ENCODE measurements at regions not wholly inside any gene's neighbourhood (a gene's known extent, or its start where the extent isn't known, plus 50 kb on each side); places are given as distances from the start of the nearest gene placed in this dataset.
"Not testable (repeated sequence)": the region's sequence is repeated elsewhere in the genome, so short reads cannot be mapped to it uniquely, and the experiment has no call there.

DNA sequence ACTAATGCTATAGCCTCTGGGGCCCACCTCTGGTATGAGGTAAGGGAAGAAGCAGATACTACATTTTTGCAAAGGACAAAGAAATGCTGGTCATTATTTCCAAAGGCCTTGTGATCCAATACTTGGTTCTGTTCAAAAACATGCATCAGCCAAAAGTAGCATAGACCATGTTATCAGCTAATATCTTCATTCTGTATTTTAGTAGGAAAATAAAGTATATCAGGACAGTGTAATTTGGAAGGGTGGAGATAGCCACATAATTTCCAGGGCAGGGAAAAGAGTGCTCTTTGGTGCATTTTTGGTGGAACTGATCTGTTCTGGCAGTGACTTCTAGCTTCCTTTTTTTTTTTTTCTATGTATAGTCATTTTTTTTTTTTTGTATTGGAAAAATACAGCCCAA is 258.0 kb upstream of the SOX4 start:
- no peak for DNase-seq

DNA sequence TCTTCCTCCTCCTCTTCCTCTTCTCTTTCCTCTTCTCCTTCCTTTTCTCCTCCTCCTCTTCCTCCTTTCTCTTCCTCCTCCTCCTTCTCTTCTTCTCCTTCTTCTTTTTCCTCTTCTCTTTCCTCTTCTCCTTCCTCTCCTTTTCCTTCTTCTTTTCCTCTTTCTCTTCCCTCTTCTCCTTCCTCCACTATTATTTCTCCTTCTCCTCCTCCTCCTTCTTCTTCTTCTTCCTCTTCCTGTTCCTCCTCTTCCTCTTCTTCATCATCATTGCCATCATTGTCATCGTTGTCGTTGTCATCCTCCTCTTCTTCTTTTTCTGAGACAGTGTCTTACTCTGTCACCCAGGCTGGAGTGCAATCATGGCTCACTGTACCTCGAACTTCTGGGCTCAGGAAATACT is 256.3 kb upstream of the SOX4 start:
- DNase-seq: no peak

DNA sequence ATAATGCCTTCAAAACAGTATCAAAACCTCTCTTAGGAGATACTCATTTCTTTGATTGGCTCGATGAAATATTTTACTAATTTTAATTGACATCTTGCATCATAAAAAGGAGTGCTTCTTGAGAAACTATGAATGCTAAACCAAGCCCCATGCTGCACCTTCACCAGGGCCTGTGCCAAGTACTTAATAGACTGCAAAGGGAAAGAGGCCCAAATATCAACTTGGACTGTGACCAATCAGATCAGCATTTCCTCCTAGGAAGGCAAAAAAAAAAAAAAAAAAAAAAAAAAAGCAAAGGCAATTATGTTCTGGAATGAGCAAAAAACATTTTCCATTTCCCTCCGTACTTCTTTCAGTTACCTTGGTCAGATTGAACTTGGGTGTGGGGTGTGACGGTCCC is 253.0 kb upstream of the SOX4 start:
- DNase-seq: no peak

DNA sequence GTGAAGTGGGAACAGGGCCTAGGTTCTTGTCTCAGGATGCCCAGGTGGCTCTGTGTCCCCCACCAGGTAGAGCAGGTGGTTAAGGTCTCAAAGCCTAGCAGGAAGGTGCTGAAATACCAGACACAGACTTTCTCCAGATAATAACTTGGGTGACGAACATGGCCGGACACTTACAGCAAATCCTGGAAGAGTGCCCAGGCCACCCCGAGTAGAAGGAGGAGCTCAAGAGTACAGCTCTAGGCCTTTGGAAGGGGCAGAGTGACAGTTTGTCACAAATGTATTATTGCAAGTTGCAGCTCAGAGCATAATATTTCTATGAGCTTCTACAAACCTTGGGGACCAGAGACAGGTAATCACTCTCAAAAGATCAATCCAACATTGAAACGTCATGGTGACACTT is 251.6 kb upstream of the SOX4 start:
- DNase-seq: no peak

DNA sequence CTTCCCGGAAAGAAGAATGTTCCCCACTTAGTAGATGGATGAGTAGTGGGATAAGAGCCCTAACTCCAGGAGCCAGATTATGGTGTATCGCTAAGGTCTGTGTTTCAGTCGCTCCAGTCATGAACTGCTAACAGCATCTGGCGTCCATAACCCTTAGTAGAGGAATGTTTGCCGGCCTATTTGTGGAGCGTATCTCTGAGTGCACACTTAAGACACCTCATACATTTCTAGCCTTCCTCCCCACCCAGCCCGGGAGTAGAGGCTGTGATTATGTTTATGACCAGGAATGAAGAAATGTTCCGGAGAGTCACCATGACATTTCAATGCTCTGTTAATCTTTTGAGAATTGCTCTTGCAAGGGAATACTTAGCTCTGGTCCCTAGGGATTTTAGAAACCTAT is 251.1 kb upstream of the SOX4 start:
- no peak for DNase-seq

DNA sequence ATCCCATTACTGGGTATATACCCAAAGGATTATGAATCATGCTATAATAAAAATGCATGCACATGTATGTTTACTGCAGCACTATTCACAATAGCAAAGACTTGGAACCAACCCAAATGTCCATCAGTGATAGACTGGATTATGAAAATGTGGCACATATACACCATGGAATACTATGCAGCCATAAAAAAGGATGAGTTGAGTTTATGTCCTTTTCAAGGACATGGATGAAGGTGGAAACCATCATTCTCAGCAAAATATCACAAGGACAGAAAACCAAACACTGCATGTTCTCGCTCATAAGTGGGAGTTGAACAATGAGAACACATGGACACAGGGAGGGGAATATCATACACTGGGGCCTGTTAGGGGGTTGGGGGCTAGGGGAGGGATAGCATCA is 247.8 kb upstream of the SOX4 start:
- DNase-seq: not testable (repeated sequence)

DNA sequence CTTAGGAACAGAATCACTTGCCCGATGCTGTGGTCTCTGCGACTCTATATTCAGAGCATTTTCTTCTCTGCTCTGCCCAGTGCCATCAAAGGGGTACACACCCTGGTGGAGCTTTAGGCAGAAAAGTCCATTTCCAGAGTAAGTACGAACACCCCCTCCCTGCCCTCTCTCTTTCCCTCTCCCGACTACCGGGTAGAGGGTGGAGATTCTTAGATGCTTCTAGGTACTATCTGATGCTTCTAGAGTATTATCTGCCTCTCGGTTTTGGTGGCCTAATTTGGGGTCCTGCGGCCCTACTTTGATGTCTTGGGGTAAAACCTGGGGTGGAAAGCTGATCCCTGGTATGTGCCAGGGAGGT is 245.4 kb upstream of the SOX4 start:
- no peak for DNase-seq

DNA sequence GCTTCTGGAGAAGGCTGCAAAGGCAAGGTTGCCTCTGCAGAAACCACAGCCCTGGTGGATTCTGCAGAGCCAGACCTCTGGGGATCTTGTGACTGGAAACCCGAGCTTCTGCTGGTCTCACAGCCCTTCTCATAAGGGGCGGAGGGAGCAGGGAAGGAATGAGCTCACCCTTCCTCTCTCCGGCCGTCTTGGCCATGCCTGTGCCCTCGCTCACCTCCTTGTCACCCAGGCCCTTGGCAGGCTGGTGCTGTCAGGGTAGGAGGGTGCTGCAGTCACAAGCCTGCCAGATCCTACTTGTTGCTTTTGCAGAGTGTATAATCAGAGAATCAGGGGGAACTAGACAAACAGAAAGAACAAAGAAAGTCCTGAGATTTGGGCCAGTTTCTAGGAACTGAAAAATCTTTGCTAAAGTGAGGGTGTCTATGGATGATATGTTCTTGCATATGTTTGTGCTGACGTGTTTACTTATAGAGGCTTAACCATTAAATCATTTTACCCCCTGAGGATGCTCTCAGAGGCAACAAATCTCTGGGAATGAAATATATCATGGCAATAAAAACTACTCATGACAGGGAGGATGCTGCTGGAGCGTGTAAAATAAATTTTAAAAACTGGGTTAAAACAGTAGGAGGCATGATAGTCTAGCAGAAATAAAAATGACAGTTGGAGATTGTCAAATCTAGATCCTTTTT is 244.9 kb upstream of the SOX4 start:
- peak; percentile 73 for DNase-seq

DNA sequence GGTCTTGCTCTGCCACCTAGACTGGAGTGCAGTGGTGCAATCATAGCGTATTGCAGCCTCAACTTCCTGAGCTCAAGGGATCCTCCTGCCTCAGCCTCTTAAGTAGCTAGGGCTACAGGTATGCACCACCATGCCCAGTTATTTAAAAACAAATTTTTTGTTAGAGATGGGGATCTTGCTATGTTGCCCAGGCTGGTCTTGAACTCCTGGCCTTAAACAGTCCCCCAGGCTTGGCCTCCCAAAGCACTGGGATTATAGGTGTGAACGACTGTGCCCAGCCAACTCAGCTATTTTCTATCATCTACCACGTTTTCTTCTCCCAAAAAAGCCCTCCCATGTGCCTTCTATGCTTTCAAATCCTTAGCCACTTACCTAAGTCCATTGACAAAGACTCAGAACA is 243.7 kb upstream of the SOX4 start:
- no peak for DNase-seq

DNA sequence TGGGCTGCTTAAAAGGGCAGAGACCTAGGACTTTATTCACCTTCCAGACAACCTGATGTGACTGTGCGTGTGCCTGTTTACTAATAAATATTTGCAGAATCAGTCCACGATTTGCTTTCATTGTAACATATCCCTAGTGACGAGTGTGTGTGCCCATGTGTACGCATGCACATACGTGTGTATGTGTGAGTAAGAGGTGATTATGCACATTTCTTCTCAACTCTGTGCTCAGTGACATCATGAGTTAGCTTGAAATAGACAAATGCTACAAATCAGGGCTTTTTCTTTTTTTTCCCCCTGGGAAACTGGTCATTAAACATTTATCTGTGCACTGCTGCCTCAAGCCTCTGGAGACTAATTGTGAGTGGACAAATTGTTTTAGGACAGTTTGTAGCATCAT is 242.6 kb upstream of the SOX4 start:
- no peak for DNase-seq

DNA sequence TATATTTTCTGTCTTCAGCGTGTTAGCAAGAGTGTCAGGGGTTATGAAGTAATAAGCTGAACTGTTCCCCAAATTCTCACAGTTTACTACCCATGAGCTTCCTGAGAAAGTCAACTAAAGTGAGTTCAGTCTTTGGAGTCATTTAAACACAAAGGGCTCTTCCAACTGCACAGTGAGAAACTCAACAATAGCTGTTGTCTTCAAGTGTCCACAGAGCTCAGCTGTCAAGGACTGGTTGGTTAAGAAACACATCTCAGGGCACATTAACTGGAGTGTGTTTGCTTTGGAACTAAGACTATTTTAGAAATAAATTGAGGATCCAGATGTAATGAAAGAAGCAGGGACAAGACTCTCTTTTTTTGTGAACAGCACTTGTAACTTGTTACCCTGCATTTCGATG is 241.4 kb upstream of the SOX4 start:
- no peak for DNase-seq

DNA sequence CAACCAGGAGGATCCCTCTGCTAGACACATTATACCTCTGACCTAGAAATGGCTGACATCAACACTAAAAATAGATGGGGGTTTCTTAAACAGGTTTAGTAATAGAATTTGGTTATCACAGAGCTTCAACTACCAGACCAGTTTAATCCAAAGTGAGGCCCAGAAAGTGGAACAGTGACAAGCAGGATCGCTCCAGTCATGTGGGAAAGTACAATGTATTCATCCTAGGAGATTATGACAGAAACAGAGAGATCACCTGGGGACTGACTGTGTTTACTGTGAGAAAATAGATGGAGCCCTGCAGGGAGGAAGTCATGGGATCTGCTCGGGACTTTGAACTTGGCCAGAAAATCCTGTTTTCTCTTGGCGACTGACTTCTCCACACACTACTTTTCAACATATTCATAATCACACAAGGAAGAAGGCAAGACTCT is 238.7 kb upstream of the SOX4 start:
- DNase-seq: no peak

DNA sequence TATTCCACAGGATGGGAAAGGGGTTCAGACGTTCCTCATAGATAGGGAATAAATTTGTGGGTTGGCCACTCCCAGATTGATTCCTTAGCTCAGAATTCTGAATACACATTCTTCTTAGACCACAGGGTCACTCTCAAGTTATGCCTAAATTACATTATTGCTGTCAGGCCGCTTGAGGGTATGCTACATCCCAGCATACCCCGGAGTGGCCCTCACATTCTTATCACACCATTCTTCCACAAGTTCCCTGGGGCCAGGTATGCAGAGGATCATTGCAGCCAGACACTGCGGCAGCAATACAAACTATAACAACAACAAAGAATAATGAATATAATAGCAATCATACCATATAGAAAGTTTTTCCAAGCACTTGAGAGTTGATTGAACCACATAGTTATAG is 237.9 kb upstream of the SOX4 start:
- DNase-seq: no peak

DNA sequence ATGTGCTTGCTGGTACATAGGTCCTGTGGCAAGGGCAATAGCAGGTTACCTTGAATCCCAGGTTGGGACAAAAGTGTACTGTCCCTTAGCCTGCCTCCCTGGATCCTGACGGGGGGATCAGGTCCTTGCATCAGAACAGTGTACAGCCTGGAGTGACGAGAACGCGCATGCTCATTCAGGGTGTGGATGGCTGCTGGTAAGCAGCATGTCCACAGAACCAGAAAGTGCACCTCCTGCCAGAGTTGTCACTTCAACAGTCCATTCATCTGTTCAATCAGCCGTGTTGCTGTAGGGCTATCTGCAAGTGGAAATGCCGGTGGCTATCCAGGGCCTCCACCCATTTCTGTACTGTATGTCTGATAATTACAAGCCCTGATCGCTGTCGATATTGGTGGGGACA is 236.3 kb upstream of the SOX4 start:
- no peak for DNase-seq

DNA sequence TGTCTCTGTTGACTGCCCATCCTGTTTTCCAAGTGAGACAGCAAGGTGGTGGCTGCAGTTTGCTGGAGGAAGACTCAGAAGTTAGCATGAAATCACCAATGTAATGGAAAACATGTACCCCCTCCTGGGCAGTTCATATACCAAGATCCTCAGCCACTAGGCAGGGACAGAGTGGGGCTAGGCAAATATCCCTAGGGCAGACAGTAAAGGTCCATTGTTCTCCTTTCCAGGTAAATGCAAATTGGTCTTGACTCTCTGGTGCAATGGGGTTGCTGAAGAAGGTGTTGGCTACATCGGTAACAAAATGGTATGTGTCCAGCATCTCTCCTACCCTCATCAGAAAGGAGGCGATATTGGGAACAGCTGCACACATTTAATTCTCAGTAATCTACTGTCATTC is 233.6 kb upstream of the SOX4 start:
- DNase-seq: no peak

DNA sequence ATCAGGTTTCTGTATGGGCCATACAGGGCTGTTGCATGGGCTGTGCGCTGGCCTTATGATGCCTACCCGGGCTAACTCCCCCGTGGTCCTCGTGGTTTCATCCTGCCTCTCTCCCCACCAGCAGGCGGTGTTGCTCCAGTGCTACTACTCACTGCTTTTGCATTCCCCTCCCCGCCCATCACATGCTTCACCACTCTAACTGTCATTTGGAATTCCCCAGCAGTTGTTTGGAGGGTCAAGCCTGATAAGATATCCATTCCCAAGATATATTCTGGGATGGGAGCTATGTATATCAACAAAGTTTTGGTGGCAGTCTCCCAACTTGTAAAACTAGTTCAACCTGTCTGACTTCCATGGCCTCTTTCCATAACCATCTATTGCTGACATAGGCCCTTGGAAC is 233.2 kb upstream of the SOX4 start:
- DNase-seq: no peak

DNA sequence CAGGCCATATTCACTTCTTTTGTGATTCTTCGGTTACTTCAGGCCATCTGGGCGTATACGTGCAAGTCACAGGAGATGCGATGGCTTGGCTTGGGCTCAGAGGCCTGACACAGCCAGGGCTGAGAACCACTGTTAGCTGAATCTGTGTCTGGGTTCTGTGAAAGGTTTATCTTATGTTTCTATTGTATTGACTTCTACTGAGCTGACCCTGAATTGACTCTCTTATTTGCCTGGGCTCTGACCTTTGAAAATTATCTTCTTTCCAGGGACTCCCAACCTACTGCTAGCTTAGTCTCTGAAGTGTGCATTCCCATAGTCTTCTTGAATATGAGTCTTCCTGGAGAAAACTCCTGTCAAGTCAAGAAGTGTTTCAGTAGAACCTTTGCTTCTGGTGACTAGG is 226.4 kb upstream of the SOX4 start:
- no peak for DNase-seq

DNA sequence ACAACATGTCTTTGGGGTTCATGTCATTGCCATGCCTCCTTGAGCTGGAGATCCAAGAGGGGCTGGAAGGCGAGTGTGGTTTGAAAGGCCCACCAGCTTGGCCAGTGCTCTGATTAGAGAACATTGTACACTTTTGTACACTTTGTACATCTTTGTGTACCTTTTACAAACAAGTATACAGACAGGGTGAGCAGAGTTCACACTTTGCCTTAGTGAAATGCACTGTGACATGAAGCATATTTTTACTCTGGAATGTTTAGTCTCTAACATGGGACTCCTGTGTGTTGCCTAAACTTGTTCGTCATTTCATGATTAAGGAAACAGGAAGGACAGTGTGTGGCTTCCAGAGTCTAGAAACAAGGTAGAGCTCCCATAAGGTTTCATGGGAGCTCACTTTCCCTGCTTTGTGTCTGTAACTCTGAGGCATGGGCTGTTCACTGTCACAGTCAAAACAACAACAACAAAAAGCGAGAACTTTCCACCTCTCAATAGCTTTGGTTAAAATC is 225.8 kb upstream of the SOX4 start:
- no peak for DNase-seq

DNA sequence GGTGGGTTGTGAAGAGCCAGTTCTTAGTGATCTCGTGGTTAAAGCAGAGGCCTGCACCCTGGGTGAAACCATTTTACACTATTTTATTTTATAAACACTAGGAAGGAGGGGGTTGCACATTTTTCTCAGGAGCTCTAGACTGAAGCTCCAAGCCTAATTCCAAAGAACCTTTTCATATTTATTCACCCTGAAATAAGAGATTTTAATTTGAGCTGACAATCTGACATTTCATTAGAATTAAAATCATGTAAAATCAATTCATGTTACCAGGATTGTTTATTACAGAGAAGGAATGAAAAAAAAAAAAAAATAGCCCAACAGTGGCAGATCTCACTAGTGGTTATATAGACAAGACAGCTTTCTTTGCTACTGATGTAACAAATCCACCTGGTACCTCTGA is 222.5 kb upstream of the SOX4 start:
- no peak for DNase-seq

DNA sequence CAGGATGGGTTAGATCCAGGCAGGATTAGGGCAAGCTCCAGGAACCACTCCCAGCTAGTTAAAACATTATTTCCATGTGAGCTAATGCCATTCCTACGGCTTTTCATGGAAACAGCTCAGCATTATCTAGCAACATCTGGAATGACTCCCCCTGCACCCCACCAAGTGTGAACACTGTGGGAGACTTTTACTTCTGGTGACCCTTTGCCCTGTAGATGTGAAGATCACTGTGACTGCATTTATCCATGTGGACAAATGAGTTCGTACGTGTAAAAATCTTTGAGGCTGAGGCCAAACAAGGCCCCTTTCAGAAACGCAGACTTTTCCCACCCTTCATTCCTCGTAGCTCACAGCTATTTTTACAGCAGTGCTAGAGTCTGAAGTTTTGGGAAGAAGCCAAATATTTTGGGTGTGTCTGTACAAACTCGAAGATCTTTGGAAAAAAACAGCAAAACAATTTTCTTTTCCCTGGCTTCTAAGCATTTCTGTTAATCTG is 221.8 kb upstream of the SOX4 start:
- peak; percentile 80 for DNase-seq

DNA sequence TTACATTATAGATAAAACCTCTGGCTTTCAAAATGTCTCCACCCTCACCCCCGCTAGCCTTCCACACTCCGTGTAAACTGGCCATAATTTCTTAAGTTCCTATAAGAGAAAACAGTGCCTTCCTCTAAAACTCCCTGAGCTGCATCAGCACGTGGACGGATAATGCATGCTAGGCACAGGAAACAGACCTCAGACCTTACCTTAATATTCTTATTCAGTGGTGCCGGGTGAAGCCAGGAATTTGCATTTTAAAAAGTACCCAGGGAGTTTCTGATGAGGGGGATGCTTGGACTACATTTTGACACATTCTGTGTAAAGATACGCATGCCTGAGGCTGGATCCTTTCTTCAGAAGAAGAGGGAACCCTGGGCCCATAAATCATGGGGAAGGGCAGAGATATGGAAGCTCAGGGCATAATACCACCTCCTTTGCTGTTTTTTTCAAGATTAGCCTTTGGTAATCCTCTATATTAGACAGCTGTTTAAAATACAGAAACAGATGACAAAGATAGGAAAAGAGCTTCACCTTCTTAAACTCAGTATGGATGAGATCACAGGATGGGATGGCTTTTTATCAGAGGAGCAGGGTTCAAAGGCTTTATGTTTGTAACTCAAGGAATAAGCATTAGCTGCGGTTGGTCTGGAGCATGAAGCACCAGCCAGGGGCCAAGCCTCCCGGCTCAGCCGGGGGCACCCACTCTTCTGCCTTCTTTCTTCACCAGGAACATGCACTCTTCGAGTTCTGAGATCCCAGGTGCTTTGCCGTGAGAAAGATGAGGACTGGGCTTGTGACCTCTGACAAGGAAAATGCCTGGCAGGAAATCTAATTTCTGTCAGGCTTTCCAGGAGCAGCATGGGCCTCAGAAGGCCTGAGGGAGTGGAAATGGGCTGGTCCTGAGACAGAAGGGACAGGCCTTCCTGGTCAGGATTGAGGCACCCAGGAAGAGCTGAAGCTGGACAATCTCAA is 218.1 kb upstream of the SOX4 start:
- DNase-seq: no peak

DNA sequence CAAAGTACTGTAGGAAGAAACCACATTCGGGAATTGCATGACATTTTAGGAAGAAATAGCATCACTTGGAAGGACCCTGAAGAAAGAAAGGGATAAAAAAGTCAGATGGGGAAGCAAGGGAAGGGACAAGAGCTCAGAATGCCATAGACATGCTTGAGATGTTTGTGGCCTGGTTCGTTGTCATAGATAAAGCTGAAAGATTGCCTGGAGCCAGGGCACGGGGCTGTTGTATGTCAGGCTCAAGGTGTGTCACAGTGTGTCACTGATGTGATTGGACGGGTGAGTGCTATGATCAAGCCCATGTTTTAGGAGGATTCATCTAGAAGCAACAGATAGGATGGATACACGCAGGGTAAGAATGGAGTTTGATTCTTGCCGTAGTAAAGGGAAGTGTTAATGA is 216.2 kb upstream of the SOX4 start:
- DNase-seq: no peak

DNA sequence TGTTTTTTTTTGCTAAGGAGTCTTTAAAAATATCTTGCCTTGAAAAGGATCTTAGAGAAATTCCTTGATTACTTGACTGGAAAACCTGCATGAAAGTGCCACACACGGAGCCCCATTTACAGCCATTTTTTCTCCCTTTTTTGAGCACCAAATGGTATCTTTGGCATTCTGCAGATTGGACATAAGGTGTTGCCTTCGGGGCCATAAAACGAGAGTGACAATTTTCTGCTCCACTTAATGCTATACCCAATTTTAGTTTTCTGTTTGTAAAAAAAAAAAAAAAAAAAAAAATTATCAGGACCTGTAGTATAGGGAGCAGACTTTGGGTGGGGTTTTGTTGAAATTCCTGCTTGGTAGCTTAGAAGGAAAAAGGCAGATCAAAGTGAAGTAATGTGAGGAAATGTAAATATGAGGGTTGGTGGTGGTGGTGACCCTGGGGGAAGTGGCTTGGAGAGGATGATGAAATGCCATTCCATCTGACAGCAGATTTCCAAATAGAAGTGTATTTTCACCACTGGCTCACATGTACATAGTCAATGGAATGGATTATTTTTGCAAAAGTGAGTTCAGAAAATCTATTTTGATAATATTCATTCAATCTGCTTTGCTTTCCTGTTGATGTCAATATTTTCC is 212.1 kb upstream of the SOX4 start:
- no peak for DNase-seq

Data from left hindlimb (tissue), 1 donor.